H1 (cell line): ENCODE measurements at regions not wholly inside any gene's neighbourhood (a gene's known extent, or its start where the extent isn't known, plus 50 kb on each side); places are given as distances from the start of the nearest gene placed in this dataset.

Experiments
- CEBPB ChIP-seq: IDR thresholded peaks from 2 replicates; pipeline ENCODE4 v1.6.1; 2012; ENCODE audit warnings: low read depth, low read length
- CTCF ChIP-seq, 3 experiments: IDR thresholded peaks; 1 replicate in 2 of 3; 2 replicates in 1 of 3; pipeline versions ENCODE4 v1.5.1 to v1.6.1; 2011; ENCODE audit warnings: low read length in 3 of 3, mild to moderate bottlenecking in 3 of 3, inconsistent platforms in 2 of 3, low read depth in 1 of 3, moderate library complexity in 1 of 3; ENCODE audit not compliant: insufficient read depth in 1 of 3; ENCODE audit errors: control extremely low read depth in 1 of 3
- SRF ChIP-seq: IDR thresholded peaks from 2 replicates; pipeline ENCODE4 v1.6.1; 2011; ENCODE audit warnings: mild to moderate bottlenecking, low read depth, low read length, moderate library complexity

- TF ChIP-seq CTCF (IDR thresholded peaks at IDR 0.05; ENCODE audit: control extremely low read depth in 1 of 3, insufficient read depth in 1 of 3, low read depth in 1 of 3, low read length in 3 of 3): no peak
- no peak for TF ChIP-seq SRF
- no peak for TF ChIP-seq CEBPB
Observed at GRCh38 chr18:73254564-73254963, 386.8 kb upstream of the NETO1 start (continued).
